HEK293T (cell line): ENCODE measurements at regions not wholly inside any gene's neighbourhood (a gene's known extent, or its start where the extent isn't known, plus 50 kb on each side); places are given as distances from the start of the nearest gene placed in this dataset.
"Not testable (repeated sequence)": the region's sequence is repeated elsewhere in the genome, so short reads cannot be mapped to it uniquely, and the experiment has no call there.

ENCODE experiments used
- CTCF ChIA-PET: fragments of 350-600 bp; formaldehyde crosslinking; extraction: SDS; loops from one replicate; lab custom pipeline; 2021; ENCODE audit warnings: antibody characterized with exemption, inconsistent platforms; lab: Yijun Ruan, JAX
- POLR2A ChIA-PET: fragments of 350-600 bp; formaldehyde crosslinking; extraction: SDS; loops from one replicate; lab custom pipeline; 2020; ENCODE audit warnings: antibody characterized with exemption, inconsistent platforms; lab: Yijun Ruan, JAX
- DNase-seq: peaks from one replicate; pipeline ENCODE4 v3.0.0; 2012; ENCODE audit warnings: mixed read lengths; ENCODE audit errors: extremely low spot score
- ARNT ChIP-seq: fragments of 450-650 bp; IDR thresholded peaks from 2 replicates; pipeline ENCODE4 v1.6.1; 2017; ENCODE audit warnings: mild to moderate bottlenecking
- BHLHE40 ChIP-seq: fragments of 450-650 bp; IDR thresholded peaks from 2 replicates; pipeline ENCODE4 v1.6.1; 2016; ENCODE audit warnings: mild to moderate bottlenecking, moderate library complexity, borderline replicate concordance
- CTBP1 ChIP-seq: fragments of 450-650 bp; IDR thresholded peaks from 2 replicates; pipeline ENCODE4 v1.6.1; 2016; ENCODE audit warnings: borderline replicate concordance
- ELF4 ChIP-seq: fragments of 450-650 bp; IDR thresholded peaks from 2 replicates; pipeline ENCODE4 v1.6.1; 2017; ENCODE audit warnings: antibody characterized with exemption
- FOXA1 ChIP-seq: fragments of 450-650 bp; IDR thresholded peaks from 2 replicates; pipeline ENCODE4 v1.6.1; 2016; ENCODE audit warnings: mild to moderate bottlenecking
- FOXK2 ChIP-seq: fragments of 450-650 bp; IDR thresholded peaks from 2 replicates; pipeline ENCODE4 v1.6.1; 2016; ENCODE audit warnings: mild to moderate bottlenecking
- FOXM1 ChIP-seq: fragments of 450-650 bp; IDR thresholded peaks from 2 replicates; pipeline ENCODE4 v1.6.1; 2017; ENCODE audit warnings: mild to moderate bottlenecking, borderline replicate concordance
- HDGF ChIP-seq: fragments of 450-650 bp; IDR thresholded peaks from 2 replicates; pipeline ENCODE4 v1.6.1; 2017; ENCODE audit warnings: antibody characterized with exemption, borderline replicate concordance
- L3MBTL2 ChIP-seq: fragments of 450-650 bp; conservative IDR thresholded peaks from 2 replicates; pipeline ENCODE4 v1.6.1; 2016; ENCODE audit warnings: mild to moderate bottlenecking
- LEF1 ChIP-seq: fragments of 450-650 bp; IDR thresholded peaks from 2 replicates; pipeline ENCODE4 v1.6.1; 2017; ENCODE audit warnings: mild to moderate bottlenecking, borderline replicate concordance
- NFRKB ChIP-seq: fragments of 450-650 bp; IDR thresholded peaks from 2 replicates; pipeline ENCODE4 v1.6.1; 2016; ENCODE audit warnings: mild to moderate bottlenecking, moderate library complexity
- SP1 ChIP-seq: fragments of 450-650 bp; IDR thresholded peaks from 2 replicates; pipeline ENCODE4 v1.6.1; 2017
- SUZ12 ChIP-seq: fragments of 450-650 bp; IDR thresholded peaks from 2 replicates; pipeline ENCODE4 v1.6.1; 2016; ENCODE audit warnings: mild to moderate bottlenecking
- TARDBP ChIP-seq: fragments of 450-650 bp; IDR thresholded peaks from 2 replicates; pipeline ENCODE4 v1.6.1; 2016
- ZNF384 ChIP-seq: fragments of 450-650 bp; IDR thresholded peaks from 2 replicates; pipeline ENCODE4 v1.6.1; 2016
- TF ChIP-seq, protein P1 (sequence below): fragments of 450-650 bp; IDR thresholded peaks from 2 replicates; pipeline ENCODE4 v1.6.1; 2016

DNA sequence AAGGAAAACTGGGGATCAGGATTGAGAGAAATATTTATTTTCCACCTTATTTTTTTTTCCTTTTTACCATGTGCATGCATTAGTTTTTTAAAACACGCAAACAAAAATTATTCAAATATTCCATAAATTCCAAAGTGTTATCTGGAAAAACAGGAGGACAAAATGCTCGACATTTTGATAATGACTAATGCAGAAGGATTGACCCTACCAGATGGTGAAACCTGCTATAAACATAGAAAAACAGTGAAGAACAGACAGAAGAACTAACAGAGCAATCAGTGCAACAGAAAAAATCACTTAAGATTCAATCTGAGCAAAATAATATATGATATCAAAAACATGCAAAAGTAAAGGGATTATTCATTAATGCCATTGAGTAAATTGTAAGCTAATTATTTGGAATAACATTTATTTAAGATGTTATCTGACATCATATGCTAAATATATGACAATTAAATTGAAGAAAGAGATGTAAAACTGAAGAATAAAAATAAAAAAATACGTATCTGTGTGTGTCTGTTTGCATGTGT lies 218.4 kb downstream of the LMBRD1 start:
- DNase-seq: no peak
- TF ChIP-seq LEF1: no peak
- TF ChIP-seq, protein P1, sequence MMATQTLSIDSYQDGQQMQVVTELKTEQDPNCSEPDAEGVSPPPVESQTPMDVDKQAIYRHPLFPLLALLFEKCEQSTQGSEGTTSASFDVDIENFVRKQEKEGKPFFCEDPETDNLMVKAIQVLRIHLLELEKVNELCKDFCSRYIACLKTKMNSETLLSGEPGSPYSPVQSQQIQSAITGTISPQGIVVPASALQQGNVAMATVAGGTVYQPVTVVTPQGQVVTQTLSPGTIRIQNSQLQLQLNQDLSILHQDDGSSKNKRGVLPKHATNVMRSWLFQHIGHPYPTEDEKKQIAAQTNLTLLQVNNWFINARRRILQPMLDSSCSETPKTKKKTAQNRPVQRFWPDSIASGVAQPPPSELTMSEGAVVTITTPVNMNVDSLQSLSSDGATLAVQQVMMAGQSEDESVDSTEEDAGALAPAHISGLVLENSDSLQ: no peak
- ChIA-PET POLR2A (no interaction called here), CTCF (no interaction called here)

DNA sequence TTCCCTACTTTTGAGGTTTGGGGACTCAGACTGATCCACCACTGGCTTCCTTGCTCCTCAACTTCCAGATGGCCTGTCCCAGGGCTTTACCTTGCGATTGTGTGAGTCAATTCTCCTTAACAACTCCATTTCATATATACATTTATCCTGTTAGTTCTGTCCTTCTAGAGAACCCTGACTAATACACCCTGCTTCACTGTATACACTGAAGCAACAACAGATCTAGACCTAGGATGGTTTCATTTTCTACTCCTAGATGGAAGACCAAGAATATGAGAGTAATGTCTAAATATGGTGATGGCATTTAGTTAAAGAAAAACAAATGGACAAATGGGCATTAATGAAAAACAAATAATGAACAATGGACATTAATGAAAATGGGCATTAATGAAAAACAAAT lies 225.6 kb downstream of the LMBRD1 start:
- ChIA-PET CTCF (no interaction called here), POLR2A (no interaction called here)
- no peak for DNase-seq
- no peak for TF ChIP-seq NFRKB
- no peak for TF ChIP-seq L3MBTL2
- TF ChIP-seq CTBP1: no peak
- no peak for TF ChIP-seq SP1
- TF ChIP-seq HDGF: no peak
- no peak for TF ChIP-seq ZNF384
- TF ChIP-seq ARNT: no peak
- no peak for TF ChIP-seq FOXM1
- no peak for TF ChIP-seq BHLHE40

DNA sequence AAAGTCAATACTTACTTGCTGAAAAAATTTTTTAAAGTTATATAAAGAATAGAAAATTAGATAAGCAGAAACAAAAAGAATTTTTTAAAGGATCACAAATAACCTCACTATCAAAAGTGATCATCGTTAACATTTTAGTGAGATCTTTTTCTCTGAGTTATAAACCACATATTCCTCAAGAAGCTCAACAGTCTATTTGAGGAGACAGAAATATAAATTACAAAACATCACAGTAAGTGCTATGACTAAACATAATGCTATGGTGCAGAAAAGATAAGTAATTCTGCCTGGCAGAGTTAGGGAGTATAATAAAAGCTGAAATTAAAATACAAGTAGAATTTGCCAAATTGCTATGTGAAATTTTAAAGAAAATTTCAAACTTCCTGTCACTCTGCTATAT lies 226.7 kb downstream of the LMBRD1 start:
- no peak for DNase-seq
- TF ChIP-seq L3MBTL2 (no peak), FOXK2 (no peak), ARNT (no peak), HDGF (no peak), TARDBP (no peak), SUZ12 (no peak), LEF1 (no peak), ZNF384 (no peak), CTBP1 (no peak), NFRKB (no peak), FOXA1 (no peak)
- TF ChIP-seq, protein P1: no peak
- ChIA-PET POLR2A (no interaction called here), CTCF (no interaction called here)

DNA sequence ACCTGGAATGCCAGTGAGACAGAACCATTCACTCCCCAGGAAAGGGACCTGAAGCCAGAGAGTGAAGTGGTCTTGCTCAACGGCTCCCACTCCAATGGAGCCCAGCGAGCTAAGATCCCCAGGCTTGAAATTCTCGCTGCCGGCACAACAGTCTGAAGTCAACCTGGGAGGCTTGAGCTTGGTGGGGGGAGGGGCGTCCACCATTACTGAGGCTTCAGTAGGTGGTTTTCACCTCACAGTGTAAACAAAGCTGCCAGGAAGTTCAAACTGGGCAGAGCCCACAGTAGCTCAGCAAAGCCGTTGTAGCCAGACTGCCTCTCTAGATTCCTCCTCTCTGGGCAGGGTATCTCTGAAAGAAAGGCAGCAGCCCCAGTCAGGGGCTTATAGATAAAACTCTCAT lies 236.2 kb downstream of the LMBRD1 start:
- POLR2A ChIA-PET, DNase-seq, CTCF ChIA-PET: not testable (repeated sequence)

DNA sequence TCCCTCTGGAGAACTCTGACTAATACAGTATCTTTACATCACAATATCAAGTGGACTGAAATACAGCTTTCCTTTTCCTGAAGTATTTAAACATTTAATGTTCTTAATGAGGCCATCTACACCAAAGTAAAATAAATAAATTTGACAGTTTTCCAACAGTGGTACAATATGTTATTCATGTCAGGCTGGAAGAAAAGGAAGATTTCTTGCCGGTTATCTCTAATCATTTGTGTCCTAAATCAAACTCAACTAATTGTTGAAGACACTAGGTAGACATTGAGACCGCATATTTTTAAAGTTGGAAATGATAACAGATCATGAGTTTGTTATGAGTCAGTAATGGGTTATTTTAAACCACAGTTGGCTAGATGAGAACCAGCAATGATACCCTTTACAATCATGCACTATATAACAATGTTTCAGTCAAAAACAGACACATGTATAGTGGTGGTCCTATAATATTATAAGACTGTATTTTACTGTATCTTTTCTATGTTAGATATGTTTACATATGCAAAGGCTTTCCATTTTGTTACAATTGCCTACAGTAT lies 241.6 kb downstream of the LMBRD1 start:
- ChIA-PET POLR2A (no interaction called here), CTCF (no interaction called here)
- no peak for DNase-seq
- no peak for TF ChIP-seq FOXM1
- no peak for TF ChIP-seq L3MBTL2
- no peak for TF ChIP-seq SP1
- no peak for TF ChIP-seq HDGF
- TF ChIP-seq SUZ12: no peak
- TF ChIP-seq, protein P1: no peak
- TF ChIP-seq ZNF384: no peak
- TF ChIP-seq FOXK2: no peak
- no peak for TF ChIP-seq BHLHE40
- TF ChIP-seq FOXA1: no peak
- no peak for TF ChIP-seq CTBP1
- no peak for TF ChIP-seq ARNT
- TF ChIP-seq ELF4: no peak

DNA sequence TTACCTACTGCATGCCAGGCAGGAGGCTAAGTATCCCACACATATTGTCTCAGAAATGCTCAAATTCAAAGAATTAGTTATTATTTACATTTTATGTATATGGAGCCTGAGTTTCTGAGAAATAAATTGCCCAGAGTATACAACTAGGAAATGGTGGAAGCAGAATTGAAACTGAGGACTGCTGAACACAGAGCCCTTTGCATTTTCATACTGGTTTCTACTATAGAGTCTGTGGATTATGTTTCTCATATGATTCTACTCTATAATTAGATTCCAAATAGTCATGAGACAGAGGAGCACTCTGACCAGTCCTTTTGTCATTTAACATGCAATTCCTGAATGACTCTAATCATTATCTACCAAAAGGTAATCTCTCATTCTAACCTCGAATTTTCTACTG lies 254.3 kb downstream of the LMBRD1 start:
- no peak for TF ChIP-seq ELF4
- TF ChIP-seq FOXK2: no peak
- TF ChIP-seq HDGF: no peak
- no peak for TF ChIP-seq FOXM1
- TF ChIP-seq, protein P1: no peak
- TF ChIP-seq FOXA1: no peak
- no peak for TF ChIP-seq TARDBP
- TF ChIP-seq SP1: no peak
- no peak for TF ChIP-seq NFRKB
- no peak for TF ChIP-seq BHLHE40
- no peak for TF ChIP-seq LEF1
- no peak for TF ChIP-seq CTBP1
- TF ChIP-seq ARNT: no peak
- no peak for TF ChIP-seq ZNF384
- no peak for TF ChIP-seq L3MBTL2
- no peak for TF ChIP-seq SUZ12
- ChIA-PET POLR2A (no interaction called here), CTCF (no interaction called here)
- DNase-seq: no peak
